Stimulated activated CD4-positive, alpha-beta T cell treated with anti-CD3 and anti-CD28 coated beads, Interleukin-2, amount 100 ng/mL, for 24 hours (primary cell): ENCODE measurements at regions not wholly inside any gene's neighbourhood (a gene's known extent, or its start where the extent isn't known, plus 50 kb on each side); places are given as distances from the start of the nearest gene placed in this dataset.
"Not testable (repeated sequence)": the region's sequence is repeated elsewhere in the genome, so short reads cannot be mapped to it uniquely, and the experiment has no call there.

Source experiments
- DNase-seq, 2 donors: peaks; one replicate each; pipeline ENCODE4 v3.0.0-alpha.2; 2020

- DNase-seq, result no peak
Measured at GRCh38 chr4:12926189-12927066, 557.7 kb downstream of the RAB28 start.

- DNase-seq, result no peak
Measured at GRCh38 chr4:12924728-12925320, 559.3 kb downstream of the RAB28 start.

GRCh38 chr4:12924253-12924652 is 559.9 kb downstream of the RAB28 start:
- DNase-seq, result no peak

GRCh38 chr4:12912896-12913418 is 571.2 kb downstream of the RAB28 start:
- no peak for DNase-seq

- DNase-seq, result no peak
Measured at GRCh38 chr4:12911750-12912358, 572.3 kb downstream of the RAB28 start.

GRCh38 chr4:12903640-12904039 is 580.5 kb downstream of the RAB28 start:
- DNase-seq, result not testable (repeated sequence)

GRCh38 chr4:12902735-12903134 is 581.4 kb downstream of the RAB28 start:
- DNase-seq, result no peak

- DNase-seq, result no peak
Measured at GRCh38 chr4:12897954-12898353, 586.2 kb downstream of the RAB28 start.

GRCh38 chr4:12894062-12894461 is 590.1 kb downstream of the RAB28 start:
- no peak for DNase-seq

GRCh38 chr4:12889054-12889453 is 595.1 kb downstream of the RAB28 start:
- DNase-seq, result no peak

GRCh38 chr4:12884846-12885796 is 599.0 kb downstream of the RAB28 start:
- DNase-seq, result no peak

- DNase-seq, result no peak
Measured at GRCh38 chr4:12881945-12882584, 602.1 kb downstream of the RAB28 start.

GRCh38 chr4:12880844-12881243 is 603.3 kb downstream of the RAB28 start:
- DNase-seq, result no peak

GRCh38 chr4:12879496-12879895 is 604.6 kb downstream of the RAB28 start:
- DNase-seq, result no peak

- no peak for DNase-seq
Measured at GRCh38 chr4:12875640-12876243, 608.4 kb downstream of the RAB28 start.

- DNase-seq, result no peak
Measured at GRCh38 chr4:12873351-12873750, 610.8 kb downstream of the RAB28 start.

GRCh38 chr4:12861422-12861821 is 622.7 kb downstream of the RAB28 start:
- no peak for DNase-seq

GRCh38 chr4:12852338-12853307 is 631.5 kb downstream of the RAB28 start:
- DNase-seq, result no peak

- DNase-seq, result no peak
Measured at GRCh38 chr4:12846368-12846767, 637.8 kb downstream of the RAB28 start.

GRCh38 chr4:12844141-12844540 is 640.0 kb downstream of the RAB28 start:
- DNase-seq, result no peak
